HG03060 (cell line): ENCODE measurements at regions not wholly inside any gene's neighbourhood (a gene's known extent, or its start where the extent isn't known, plus 50 kb on each side); places are given as distances from the start of the nearest gene placed in this dataset.

Source experiments
- ATAC-seq: cut with Tn5 transposase; IDR thresholded peaks from one replicate; pipeline ENCODE4 v1.9.1; 2021; ENCODE audit warnings: low read depth, moderate number of reproducible peaks; ENCODE audit not compliant: unreplicated experiment

- ATAC-seq = no peak
Measured at GRCh38 chr7:47724335-47724982, 142.5 kb upstream of the TNS3 start.

- no peak for ATAC-seq
Measured at GRCh38 chr7:47722126-47722525, 140.2 kb upstream of the TNS3 start.

- no peak for ATAC-seq
Measured at GRCh38 chr7:47721670-47722069, 139.8 kb upstream of the TNS3 start.

- no peak for ATAC-seq
Measured at GRCh38 chr7:47720907-47721244, 139.0 kb upstream of the TNS3 start.

GRCh38 chr7:47720141-47720906 is 138.4 kb upstream of the TNS3 start:
- ATAC-seq = no peak

GRCh38 chr7:47719675-47720074 is 137.8 kb upstream of the TNS3 start:
- ATAC-seq = no peak

GRCh38 chr7:47715631-47716068 is 133.7 kb upstream of the TNS3 start:
- ATAC-seq = no peak

GRCh38 chr7:47714669-47715607 is 133.0 kb upstream of the TNS3 start:
- ATAC-seq = peak; percentile 86

GRCh38 chr7:47713595-47713994 is 131.7 kb upstream of the TNS3 start:
- no peak for ATAC-seq

- no peak for ATAC-seq
Measured at GRCh38 chr7:47712416-47712815, 130.5 kb upstream of the TNS3 start.

- no peak for ATAC-seq
Measured at GRCh38 chr7:47711776-47712175, 129.9 kb upstream of the TNS3 start.

GRCh38 chr7:47710201-47710935 is 128.5 kb upstream of the TNS3 start:
- no peak for ATAC-seq

GRCh38 chr7:47709451-47709850 is 127.5 kb upstream of the TNS3 start:
- ATAC-seq = no peak

GRCh38 chr7:47709051-47709450 is 127.1 kb upstream of the TNS3 start:
- no peak for ATAC-seq

- no peak for ATAC-seq
Measured at GRCh38 chr7:47707583-47707982, 125.7 kb upstream of the TNS3 start.

GRCh38 chr7:47704936-47705335 is 123.0 kb upstream of the TNS3 start:
- no peak for ATAC-seq

GRCh38 chr7:47702080-47702479 is 120.2 kb upstream of the TNS3 start:
- ATAC-seq = no peak

- no peak for ATAC-seq
Measured at GRCh38 chr7:47698386-47698785, 116.5 kb upstream of the TNS3 start.

GRCh38 chr7:47697543-47697942 is 115.6 kb upstream of the TNS3 start:
- no peak for ATAC-seq

- ATAC-seq = no peak
Measured at GRCh38 chr7:47696152-47696710, 114.3 kb upstream of the TNS3 start.
